Skin epidermis (tissue), 12 donors: ENCODE measurements at regions not wholly inside any gene's neighbourhood (a gene's known extent, or its start where the extent isn't known, plus 50 kb on each side); places are given as distances from the start of the nearest gene placed in this dataset.

Experiments used
- H3K27ac ChIP-seq, 21 experiments: fragments of 200-600 bp; sonication (generic) in 11 of 21; one replicate each; pipeline ENCODE4 v1.5.0; 2020; ENCODE audit warnings: mild to moderate bottlenecking in 3 of 21, inconsistent platforms in 2 of 21, moderate library complexity in 2 of 21
- H3K4me3 ChIP-seq, 7 experiments: fragments of 200-600 bp; sonication (generic) in 2 of 7; one replicate each; pipeline ENCODE4 v1.5.0; 2020; ENCODE audit warnings: inconsistent platforms in 2 of 7, mild to moderate bottlenecking in 2 of 7, moderate library complexity in 1 of 7

GRCh38 chr4:124783847-124784246 lies 71.3 kb upstream of the ANKRD50 start:
- Histone ChIP-seq H3K4me3 (no peak overlapping the region), H3K27ac (no peak overlapping the region)

- Histone ChIP-seq H3K27ac (no peak overlapping the region), H3K4me3 (no peak overlapping the region)
Observed at GRCh38 chr4:124777007-124777406, 64.5 kb upstream of the ANKRD50 start.

GRCh38 chr4:124768596-124769365 lies 56.2 kb upstream of the ANKRD50 start:
- Histone ChIP-seq H3K27ac (no peak overlapping the region), H3K4me3 (no peak overlapping the region)

DNA sequence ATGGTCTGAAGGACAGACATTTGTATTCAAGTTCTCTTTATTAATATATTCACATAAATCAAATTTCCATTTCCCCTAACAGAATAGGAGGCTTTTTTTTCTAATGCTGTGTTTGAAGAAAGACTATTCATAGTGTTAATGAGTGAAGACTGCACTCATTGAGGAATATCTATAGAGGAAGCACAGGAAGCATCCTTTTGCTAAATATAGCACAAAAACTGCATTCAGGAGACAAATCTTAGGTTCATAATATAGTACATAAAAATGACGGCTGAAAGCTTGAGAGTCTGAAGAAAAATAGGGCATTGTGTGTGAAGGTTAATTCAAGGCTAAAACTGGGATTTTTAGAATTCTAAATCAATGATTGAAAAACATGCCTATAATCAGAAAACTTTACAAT lies 50.4 kb upstream of the ANKRD50 start:
- H3K4me3 ChIP-seq = no peak overlapping the region
- no peak overlapping the region for H3K27ac ChIP-seq
